M059J (cell line): ENCODE measurements at regions not wholly inside any gene's neighbourhood (a gene's known extent, or its start where the extent isn't known, plus 50 kb on each side); places are given as distances from the start of the nearest gene placed in this dataset.

Source experiments
- DNase-seq: peaks from one replicate; pipeline ENCODE4 v3.0.0-alpha.2; 2012; ENCODE audit warnings: low read depth

DNA sequence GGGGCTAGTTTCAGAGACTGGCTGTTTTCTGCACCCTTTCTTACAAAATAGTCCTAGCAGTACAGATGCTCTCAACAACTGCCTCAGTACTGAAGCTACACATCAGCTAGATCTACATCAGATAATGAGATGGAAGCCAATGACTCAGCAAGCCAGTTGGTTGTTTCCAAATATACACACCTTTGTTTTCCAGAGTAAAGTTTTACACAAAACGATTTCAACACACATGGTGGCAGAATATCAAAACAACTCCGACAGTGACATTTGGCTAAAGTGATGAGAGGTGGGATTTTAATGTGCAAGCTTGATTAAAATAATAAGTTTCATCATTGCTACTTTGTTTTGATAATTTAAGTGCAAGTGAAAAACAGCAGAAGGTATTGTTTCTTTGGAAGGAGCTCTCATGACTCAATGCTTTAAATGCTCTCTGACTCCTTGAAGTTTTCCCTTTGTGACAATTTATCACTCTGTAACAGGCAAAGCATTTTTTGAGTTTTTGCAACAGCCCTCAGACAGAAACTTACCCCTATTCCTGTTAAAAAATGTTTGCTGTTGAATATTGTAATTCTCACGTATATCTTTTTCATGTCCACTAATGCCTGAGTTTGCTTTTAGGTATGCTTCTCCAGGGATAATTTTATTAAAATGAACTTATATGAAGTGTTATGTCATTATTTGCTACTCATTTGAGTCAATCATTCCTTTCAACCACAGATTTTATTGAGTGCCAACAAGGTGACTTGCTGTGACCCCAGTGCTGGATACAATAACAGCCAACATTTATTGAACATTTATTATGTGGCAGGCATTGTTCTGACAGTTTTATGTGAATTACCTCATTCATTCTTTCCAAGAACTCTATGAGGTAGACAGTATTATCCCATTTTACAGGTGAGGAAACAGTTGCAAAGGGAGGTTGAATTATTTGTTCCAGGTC is 882.0 kb downstream of the TFAP2A start:
- peak; percentile 90 for DNase-seq

DNA sequence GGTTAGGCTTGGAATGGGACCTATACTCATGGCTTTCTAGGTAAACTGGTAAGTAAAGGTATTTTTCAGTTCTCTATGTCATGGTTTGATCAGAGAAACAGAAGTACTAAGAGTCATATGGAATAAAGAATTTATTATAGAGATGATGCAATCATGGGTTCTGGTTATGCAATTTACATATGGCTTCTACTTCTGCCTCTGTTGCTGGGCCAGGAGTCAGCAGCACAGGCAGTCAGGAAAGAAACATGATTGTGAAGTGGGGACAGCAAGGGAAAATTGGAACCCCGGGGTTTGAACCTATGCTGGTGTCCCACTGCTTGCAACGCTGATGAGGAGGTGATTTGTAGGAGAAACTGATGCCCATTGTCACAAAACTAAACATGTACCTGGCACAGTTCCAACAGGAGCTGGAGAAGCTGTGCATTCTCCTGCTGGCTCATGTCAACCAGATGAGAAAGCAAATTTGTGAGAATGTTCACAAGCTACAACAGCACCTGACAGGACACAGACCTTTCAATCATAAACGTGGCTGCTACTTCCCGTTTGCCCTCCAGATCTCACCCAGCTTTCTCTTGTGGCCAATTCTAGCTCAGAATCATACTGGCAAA is 887.1 kb downstream of the TFAP2A start:
- no peak for DNase-seq

DNA sequence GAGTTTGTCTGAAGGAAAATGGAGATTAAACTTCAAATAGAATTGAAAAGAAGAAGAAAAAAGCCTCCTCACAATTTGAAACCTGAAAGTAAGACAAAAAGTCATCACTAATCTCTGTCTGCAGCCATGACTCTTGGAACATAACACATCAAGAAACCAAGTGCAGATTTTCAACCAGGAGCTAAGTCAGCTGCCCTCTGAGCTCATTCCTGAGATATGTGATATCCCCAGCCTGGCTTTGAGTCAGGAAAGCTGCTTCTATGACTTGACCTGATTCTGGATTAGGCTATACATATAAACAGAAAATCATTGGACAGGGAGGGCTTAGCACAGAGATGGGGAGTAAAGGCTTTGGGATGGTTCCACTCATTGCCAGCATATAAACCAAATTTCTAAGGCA is 891.4 kb downstream of the TFAP2A start:
- peak; percentile 94 for DNase-seq

DNA sequence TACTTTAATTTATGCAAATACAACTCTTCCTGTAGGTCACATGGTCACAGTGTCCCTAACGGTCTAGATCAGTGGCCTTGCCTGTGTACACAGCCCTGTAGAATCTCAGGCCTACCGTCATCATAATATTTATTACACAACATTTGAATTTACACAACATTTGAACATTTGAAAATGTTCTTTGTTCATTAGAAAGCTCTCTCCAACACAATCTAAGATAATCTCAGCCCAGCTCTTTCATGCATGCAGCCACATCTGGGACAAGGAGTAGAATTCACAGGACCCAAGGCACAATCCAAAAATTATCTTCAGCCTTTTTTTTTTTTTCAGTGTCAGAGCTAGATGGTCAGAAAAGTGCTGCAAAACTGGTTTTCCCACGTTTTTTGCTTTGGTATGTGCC is 892.8 kb downstream of the TFAP2A start:
- no peak for DNase-seq

DNA sequence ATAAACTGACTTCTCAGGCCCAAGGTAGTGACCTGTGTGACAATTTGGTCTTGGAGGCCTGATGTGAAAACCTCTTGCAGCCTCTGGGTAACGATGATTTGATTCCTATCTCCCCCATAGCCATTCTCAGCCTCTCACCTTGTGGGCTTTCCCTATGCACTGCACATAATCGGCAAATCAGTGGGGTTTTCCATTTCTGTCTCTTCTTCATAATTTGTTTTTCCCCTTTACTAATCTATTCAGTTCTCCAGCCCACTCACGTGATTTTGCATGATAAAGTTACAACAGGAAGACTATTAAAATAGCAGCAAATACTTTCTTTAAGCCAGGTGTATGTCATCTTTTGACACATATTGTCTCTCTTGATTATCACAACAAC is 893.7 kb downstream of the TFAP2A start:
- DNase-seq, result no peak

DNA sequence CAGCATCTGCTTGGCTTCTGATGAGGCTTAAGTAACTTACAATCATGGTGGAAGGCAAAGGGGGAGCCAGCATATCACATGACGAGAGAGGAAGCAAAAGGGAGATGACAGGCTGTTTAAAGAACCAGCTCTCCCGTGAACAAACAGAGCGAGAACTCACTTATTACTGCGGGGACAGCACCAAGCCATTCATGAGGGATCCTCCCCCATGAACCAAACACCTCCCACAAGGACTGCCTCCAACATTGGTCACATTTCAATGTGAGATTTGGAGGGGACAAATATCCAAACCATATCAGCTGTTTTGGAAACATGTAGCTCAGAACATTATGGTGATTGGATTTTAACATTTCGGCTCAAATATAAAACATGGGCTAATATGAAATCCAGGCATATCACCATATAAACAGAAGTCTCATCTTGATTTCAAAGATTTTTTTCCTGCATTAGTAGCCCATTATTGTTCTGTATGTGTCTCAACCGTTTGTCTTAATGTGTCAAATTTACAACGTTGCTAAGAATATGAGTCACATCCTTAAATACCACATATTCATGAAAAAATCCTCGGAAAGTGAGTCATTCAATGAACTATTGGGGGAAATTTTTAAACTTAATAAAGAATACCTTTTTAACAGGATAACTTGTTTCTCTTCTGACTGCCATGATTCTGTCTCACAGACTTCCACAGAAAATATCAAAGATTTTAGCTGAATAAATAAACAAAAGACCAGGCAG is 894.3 kb downstream of the TFAP2A start:
- DNase-seq, result peak; percentile 98

DNA sequence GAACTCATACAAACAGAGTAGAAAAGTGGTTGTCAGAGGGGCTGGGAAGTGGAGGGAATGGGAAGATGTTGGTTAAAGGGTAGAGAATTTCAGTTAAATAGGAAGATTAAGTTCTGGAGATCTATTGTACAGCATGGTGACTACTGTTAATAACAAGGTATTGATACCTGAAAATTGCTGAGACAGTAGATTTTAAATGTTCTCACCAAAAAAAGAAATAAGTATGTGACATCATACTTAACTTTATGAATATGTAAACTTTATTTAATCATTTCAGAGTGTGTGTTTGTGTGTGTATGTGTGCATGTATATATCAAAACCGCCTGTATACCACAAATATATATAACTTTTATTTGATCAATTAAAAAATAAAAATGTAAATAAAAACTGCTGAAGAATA is 896.4 kb downstream of the TFAP2A start:
- no peak for DNase-seq

DNA sequence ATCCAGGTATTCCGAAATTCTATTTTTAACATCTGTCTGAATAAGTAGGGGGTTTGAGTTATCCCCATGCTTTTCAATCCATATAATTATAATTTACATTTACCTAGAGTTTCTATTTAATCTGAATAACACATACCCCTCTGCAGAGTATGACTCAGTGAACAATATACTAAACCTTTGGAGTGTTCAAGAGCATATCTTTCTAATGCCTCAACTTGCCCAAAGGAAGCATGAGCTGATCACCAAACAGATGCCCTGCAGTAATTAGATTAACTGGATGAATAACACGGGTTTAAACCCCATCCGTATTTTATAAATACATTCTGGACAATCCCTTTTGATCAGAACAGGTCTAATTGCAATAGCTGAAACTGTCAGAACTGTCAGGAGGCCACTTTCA is 897.1 kb downstream of the TFAP2A start:
- DNase-seq, result no peak

DNA sequence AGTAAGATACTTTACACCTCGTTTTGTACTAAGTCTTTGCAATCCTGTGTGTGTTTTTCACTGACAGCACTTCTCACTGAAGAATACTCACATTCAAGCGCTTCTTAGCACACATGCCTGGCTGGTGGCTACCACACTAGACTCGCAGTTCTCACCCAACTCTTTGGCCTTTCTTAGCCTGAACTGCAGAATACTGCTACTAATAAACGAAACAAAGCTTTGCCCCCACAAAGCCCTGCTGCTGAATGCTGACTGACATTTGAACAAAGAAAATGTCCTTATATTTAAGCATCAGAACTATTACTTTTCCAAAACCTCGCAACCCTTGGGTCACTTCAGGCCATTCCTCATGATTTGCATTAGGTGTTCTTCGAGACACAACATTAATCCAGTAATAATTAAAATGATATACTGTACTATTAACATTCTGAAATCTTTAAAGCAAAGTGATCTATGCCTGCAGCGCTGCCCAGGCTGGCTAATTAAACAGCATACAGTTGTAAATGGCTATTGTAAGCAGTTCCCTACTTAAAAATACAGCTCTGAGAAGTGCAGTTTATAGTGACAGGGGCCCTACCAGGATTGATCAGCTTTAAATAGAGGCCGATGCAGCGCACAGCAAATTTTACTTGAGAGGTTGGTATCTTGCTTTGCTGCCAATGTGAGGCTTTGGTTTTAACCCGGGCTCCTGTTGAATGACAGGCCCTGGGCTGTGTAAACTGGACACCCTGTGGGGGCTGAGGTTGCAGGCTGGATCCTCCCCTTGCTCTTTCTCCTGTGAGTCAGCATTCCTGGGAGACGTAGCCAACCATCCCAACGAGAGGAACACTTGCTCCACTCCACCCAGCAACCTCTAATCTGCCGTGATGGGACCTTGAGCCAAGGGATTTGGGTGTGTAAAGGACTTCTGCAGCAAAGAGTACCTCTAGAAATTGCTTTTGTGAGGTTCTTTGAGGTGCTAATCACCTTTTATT is 899.0 kb downstream of the TFAP2A start:
- DNase-seq, result peak; percentile 97

DNA sequence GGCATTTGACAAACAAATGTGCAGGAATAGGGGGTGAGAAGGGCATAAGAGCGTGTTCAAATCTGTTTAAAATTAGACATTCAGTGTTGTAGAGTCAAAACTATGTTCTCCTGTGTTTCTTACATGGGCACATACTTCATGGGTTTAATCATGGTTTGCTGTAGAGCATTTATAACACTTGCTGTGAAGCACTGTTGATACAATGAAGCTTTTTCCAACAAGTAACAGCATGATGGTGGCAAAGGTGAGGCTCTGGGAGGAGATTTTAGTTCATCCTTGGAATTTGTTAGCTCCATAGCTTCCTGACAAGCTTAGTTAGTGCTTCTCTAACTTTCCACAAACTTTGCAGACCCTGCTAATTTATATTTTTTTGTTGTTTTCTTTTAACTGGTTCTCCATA is 900.7 kb downstream of the TFAP2A start:
- DNase-seq, result no peak

DNA sequence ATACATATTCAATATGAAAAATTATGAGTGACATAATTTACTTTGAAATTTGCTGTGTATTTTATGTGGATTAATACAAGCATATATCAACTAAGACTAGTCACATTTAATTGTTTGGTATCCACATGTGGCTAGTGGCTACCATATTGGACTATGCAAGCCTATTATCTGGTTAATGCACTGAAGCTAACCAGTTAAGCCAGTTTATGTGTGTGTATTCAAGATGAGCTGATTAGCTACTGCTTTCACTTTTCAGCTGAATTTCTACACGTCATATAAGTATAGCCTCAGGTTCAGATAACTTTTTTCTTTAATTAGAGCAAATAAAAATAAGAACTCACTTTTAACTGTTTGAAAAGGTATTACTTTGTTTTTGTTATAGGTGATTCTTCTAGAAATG is 903.7 kb downstream of the TFAP2A start:
- DNase-seq, result no peak

DNA sequence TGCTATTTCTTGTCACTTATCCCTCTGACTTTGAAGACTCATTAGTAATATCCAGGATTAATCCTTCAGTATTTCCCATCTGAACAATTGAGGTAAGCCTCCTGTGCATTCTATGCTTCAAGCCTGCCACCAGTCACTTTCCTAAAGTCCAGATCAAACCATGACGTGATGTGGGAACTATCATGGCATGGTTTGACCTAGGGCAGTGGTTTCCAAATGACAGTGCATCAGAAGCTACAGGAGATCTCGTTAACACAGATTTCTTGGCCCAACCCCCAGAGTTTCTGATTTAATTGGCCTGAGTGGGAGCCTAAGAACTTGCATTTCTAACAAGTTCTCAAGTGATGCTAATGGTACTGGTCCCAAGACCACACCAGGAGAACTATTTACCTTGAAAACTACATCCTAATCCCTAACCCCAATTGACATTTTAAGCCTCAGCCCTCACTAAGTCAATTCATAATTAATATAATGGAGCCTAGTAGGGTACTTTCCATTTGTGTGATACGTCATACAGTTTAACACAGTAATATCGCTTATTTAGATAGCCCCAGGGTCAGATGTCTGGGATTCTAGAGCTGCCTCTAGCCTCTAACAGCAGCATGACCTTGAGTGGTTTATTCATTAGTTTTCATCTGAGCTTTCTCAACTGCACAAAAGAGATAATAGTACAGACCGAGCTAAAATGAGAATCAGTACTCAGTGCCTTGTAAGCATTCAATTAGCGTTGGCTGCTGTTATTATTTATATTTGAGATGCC is 907.6 kb downstream of the TFAP2A start:
- no peak for DNase-seq

DNA sequence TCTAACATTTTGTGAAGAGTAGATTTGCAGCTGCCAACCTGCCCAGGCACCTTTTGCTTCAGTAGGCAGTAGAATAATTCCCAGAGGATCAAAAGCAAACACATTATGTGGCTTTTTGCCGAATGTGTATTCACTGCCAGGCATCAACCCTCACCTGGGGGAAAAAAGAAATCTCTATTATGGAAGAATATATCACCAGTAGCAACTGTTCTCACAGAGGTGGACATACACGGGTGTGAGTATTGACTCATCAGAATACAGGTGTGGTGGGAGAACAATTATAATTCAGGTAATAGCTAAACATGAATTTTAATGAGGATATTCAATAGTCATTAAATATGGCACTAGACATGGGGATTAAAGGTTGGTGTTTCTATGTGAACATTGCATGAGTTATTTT is 910.7 kb downstream of the TFAP2A start:
- no peak for DNase-seq

DNA sequence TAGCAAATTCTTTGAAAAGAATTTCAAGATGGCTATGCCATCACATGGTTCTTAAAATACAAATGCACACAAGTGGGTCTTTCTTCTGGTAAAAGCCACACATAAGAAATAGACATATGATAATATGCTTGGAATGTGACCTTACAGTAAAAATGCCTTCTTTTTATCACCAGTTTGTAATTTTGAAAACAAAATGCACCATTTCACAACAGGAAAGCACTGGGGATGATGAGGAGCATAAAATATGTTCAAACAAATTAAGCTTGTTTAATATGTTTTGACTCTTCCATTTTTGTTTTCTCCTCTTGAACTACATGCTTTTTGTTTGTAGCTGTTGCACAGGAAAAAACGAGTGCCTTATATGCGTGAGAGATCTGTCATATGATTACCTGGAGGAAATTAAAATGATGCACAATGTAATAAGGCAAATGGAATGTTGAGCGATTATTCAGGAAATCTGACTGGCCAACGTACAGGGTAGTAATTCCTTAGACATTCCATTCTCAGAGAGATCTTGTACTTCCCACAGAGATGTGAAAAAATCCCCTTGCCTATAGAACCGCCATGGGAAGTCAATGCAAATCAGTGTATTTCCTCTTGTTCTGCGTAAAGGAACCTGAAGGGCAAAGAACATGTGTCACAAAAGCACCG is 911.6 kb downstream of the TFAP2A start:
- DNase-seq, result peak; percentile 93

DNA sequence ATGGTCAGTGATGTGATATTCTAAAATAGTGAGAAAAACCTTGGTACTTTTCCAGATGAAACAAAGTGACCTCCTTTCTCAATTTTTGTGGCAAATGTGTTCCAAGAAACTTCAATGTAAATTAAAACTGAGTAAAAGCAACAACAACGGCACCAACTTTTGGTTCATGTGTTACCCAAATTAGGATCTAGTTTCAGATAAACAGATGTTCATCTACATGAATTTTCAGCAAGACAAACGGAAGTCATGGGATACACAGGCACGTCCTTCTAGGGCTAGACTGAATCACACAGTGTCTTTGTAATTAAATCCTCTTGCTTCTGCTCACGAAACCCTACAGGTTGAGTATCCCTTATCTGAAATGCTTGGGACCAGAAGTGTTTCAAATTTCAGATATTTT is 915.2 kb downstream of the TFAP2A start:
- no peak for DNase-seq

DNA sequence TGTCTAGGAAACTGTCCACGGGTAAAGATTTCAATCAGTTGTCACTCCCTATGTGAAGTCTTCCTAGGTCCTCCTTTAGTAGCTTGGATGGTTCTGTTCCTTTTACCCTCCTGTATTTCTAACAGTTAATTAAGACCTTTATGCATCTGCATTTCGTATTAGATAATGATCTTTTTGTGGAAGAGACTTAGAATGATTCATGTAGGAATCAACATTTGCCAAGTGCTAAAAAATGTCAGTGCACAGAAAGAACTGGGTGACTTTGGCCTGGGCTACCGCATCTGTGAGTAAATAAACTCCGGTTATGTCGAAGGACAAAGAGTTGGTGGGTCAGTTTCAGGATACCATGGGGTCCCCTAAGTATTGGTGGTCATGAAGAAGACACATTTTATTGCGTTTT is 918.0 kb downstream of the TFAP2A start:
- peak; percentile 78 for DNase-seq

DNA sequence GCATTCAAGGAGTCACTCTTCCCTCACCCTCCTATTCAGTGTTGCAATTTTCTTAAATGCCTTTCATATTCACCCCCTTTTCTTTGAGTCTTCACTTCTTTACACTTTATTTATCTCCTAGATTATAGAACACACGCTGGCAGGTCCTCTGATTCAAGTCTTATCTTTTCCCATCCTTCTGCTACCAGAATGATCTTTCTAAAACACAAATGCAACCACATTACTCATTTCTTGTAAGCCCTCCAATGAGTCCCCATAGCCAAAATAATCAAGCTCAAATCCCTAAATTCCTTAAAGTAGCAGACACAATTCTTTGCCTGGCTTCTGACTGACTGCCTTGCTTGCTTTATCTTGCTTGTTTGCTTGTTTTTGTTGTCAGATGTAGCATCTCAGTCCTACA is 920.0 kb downstream of the TFAP2A start:
- peak; percentile 65 for DNase-seq

DNA sequence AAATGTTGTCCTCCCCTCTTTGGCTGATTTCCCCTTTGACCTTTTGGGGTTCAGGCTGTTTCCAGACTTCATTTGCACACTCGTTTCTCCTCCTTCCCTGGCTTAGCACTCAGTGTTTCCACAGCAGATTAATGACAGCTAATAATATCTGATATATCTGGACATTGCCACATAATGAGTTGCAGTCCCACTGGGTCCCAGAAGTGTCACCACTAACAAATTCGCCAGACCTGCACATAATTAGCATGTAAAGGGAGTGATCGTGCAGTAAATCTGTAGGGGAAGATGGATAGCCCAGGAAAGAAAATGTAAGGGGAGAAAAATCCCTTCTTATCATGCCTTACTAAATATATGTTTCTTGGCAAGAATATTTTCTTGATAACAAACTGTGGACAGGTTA is 922.1 kb downstream of the TFAP2A start:
- no peak for DNase-seq

DNA sequence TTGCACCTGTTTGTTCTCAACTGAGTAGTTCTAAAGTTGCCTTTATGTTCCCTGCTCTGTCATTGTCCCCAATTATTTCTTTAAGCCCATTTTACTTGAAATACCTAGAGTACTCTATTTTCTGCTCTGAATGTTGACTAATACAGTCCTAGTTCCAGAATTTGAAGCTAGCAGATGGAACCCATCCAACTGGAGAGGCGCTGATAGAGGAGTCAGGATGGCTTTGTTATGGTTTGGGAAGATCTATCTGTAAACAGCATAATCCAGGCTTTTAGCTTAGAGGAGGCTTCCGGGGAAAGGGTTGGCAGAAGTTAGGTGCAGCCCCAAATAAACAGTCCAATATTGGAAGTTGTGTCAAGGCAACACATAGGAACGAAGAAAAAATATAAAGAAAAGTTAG is 927.7 kb downstream of the TFAP2A start:
- peak; percentile 34 for DNase-seq

DNA sequence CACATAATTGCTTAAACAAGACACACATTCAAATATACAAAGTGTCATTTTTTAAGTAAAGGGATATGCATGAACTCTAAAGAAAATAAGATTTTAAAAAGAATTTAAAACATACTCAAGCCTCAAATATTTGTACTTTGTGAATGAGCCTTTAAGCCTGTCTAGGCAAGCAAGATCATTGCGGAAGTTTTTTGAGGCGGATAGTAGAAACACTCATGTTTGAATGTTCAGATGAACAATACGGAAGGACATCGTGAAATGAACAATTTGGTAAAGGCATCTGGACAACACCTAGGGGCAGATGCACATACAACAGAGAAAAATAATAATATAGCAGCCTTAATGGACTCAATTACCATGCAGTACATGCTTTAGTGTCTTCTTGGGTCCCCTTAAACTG is 928.9 kb downstream of the TFAP2A start:
- DNase-seq, result no peak
